ENCODE measurements at regions not wholly inside any gene's neighbourhood (a gene's known extent, or its start where the extent isn't known, plus 50 kb on each side); places are given as distances from the start of the nearest gene placed in this dataset.

DNA sequence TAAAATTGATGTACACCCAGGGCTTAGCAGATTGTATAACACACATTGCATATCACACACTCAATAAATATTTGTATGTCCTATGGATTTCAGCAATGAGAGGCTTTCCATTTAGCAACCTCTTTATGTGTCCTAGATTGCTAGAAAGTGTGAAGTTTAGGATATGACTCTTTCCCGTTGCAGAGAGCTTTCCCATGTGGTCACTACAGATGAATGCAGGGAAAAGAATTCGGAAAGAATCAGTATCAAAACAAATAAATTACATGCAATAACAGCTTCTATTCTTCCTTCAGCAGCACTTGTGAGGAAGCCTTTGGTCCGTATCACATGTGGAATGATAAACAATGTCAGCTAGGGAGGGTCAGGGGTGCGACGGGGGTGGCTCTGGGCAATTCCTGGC lies 870.1 kb downstream of the C6orf118 start:
- Histone ChIP-seq H3K36me3 (no peaks in the 10 kb centered on the region), H3K4me1 (no peaks in the 10 kb centered on the region), H3K9me3 (replicated peaks) (no peaks in the 10 kb centered on the region; the same call in none of the 2 replicates), H3K27me3 (no peaks in the 10 kb centered on the region), H3K27ac (no peak overlapping the region), H3K4me3 (no peak overlapping the region)
- DNase-seq = no peak

DNA sequence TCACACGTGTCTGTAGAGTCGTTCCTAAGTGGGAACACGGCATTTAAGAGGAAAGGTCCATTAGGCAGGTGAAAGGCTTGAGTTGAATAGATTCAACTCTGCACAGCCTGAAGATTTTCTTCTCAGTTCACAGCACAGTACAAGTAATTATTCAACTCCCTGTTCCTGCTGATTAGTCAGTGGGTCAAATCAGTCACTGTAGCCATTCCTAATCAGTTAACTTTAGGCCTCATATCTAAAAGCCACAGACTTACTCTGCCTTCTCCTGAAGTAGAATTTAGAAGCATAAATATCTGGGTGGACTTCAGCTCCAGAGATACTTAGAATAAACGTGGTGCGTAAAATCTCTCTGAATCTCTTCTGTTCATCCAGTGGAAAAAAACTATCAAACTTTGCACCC lies 872.4 kb downstream of the C6orf118 start:
- H3K36me3 ChIP-seq = no peaks in the 10 kb centered on the region
- no peak overlapping the region for H3K4me3 ChIP-seq
- no peaks in the 10 kb centered on the region for H3K4me1 ChIP-seq
- no peak for DNase-seq
- H3K27me3 ChIP-seq = no peaks in the 10 kb centered on the region
- no peak overlapping the region for H3K27ac ChIP-seq
- H3K9me3 ChIP-seq (replicated peaks) = no peaks in the 10 kb centered on the region; the same call in 1 of the 2 replicates

DNA sequence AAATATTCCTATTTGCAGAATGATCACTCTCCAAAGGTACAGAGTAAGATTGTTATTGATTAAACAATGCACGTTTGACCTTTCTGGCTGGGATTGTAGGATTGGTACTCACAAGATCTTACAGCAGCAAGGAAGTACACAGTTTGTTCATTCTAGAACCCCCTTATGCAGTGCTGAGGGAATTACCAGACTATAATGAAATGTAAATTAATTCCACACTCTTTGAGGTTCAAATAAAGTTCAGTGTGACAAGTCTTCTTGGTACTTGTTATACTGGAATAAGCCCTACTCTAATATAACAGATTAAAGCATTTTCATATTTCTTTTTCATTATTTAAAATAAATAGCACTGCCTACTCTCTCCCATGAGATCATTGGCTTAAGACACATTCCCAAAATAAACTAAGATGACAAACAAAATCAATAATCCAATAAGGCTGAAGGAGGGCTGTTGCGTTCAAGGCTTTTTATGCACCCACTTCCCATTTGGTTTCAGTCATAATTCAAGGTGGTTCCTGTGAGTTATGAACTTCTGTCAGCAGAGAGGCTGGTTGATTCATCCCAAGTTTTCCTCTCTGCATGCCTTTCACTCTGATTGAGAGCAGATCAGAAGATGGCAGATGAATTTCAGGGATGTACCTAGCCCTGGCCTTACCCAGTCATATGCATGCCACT lies 881.5 kb downstream of the C6orf118 start:
- H3K27me3 ChIP-seq = no peaks in the 10 kb centered on the region
- H3K36me3 ChIP-seq = no peaks in the 10 kb centered on the region

DNA sequence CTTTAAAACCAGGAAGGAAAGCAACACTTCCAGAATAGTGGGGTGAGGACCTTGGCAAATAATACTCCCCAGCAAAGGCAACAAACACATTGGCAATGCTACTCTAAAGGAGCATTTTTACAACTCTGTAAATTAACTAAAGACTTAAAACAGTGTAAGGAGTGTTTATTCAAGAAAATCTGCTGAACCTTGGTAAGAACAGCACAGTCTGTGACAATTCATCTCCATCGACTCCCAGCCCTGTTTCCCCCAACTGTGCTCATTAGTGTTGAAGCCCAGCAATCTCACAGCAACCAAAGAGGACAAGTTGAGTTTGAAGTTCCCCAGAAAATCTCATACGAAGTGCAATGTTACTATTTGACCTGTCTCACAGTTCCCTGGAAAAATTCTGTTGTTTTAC lies 884.9 kb downstream of the C6orf118 start:
- H3K27ac ChIP-seq = no peak overlapping the region
- H3K4me1 ChIP-seq = no peaks in the 10 kb centered on the region
- H3K36me3 ChIP-seq = no peaks in the 10 kb centered on the region
- no peaks in the 10 kb centered on the region for H3K27me3 ChIP-seq
- H3K4me3 ChIP-seq = no peak overlapping the region
- DNase-seq = no peak
- no peaks in the 10 kb centered on the region for H3K9me3 ChIP-seq (replicated peaks)

More for the DNA sequence above, 881.5 kb downstream of the C6orf118 start:
- H3K27ac ChIP-seq = no peak overlapping the region
- no peaks in the 10 kb centered on the region for H3K4me1 ChIP-seq
- DNase-seq = no peak
- no peak overlapping the region for H3K4me3 ChIP-seq
- H3K9me3 ChIP-seq (replicated peaks) = no peaks in the 10 kb centered on the region

DNA sequence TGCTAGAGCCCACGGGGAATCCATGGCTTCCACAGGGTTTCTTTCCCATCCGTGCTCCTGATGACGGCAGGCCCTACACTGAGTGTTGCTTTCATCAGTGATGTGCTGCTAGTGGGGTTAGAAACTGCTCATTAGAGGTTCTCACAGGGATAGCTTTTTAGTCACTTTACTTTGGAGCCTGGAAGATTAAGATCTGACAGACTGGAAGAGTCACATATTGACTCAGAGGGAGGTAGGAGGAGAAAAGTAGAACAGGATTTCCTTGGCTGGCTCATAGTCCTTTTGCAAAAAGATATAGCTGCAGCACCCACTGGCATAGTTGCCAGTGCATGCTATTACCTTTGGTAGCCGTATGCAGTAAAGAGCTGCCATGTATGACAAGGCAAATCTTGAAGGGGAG lies 890.3 kb downstream of the C6orf118 start:
- no peaks in the 10 kb centered on the region for H3K4me1 ChIP-seq
- H3K27ac ChIP-seq = no peak overlapping the region
- no peak overlapping the region for H3K4me3 ChIP-seq
- H3K9me3 ChIP-seq (replicated peaks) = no peaks in the 10 kb centered on the region
- H3K36me3 ChIP-seq = no peaks in the 10 kb centered on the region
- no peak for DNase-seq
- no peaks in the 10 kb centered on the region for H3K27me3 ChIP-seq

DNA sequence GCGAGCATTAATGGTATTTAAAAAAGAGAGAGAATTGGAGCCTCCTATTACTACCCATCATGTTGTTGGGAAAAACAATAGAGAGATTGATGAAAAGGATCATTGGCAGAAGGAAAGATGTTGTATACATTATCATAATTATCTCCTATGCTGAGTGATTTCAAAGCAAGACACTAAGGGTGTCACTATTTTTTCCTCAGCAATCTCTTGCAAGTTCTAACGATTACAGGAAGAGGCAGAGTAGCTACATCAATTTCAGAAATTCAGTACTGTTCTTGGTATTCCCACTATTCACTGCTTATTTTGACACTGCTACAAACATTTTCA lies 891.2 kb downstream of the C6orf118 start:
- no peaks in the 10 kb centered on the region for H3K4me1 ChIP-seq
- no peak for DNase-seq
- no peak overlapping the region for H3K4me3 ChIP-seq
- H3K27me3 ChIP-seq = no peaks in the 10 kb centered on the region
- H3K36me3 ChIP-seq = no peaks in the 10 kb centered on the region
- H3K27ac ChIP-seq = no peak overlapping the region
- no peaks in the 10 kb centered on the region for H3K9me3 ChIP-seq (replicated peaks)

DNA sequence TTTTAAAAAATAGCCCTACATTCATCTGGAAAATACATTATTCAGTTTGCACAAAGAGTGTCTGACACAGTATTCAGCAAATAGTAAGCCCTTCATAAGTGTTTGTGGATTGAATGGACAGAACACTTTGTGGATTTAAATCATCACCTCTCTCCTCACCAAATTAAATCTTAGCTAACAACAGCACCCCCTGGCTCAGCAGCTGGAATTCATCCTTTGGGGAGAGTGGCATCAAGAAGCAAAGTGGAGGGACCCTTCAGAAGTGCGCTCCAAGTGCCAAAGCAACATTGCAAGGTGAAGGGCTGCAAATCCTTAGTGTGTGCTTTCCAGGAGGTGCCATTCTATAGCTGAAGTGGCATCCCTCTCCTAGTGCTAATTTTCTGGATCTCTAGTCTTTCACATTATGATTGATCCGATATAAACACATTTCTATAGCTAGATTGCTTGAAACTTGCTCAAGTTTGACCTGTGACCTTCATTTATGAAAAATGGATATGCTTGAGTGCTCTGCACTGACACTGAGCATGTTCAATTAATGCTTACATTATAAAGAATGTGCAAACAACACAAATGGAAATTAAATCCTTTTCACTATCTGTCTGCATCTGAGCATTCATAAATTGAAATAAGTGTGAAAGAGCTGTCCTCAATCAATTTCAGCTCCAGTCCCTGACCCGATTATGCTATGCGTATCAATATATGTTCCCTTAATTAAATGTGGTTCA lies 891.7 kb downstream of the C6orf118 start:
- Histone ChIP-seq H3K4me1 (no peaks in the 10 kb centered on the region), H3K27me3 (no peaks in the 10 kb centered on the region), H3K9me3 (replicated peaks) (no peaks in the 10 kb centered on the region), H3K36me3 (no peaks in the 10 kb centered on the region), H3K4me3 (no peak overlapping the region), H3K27ac (no peak overlapping the region)
- DNase-seq = no peak

DNA sequence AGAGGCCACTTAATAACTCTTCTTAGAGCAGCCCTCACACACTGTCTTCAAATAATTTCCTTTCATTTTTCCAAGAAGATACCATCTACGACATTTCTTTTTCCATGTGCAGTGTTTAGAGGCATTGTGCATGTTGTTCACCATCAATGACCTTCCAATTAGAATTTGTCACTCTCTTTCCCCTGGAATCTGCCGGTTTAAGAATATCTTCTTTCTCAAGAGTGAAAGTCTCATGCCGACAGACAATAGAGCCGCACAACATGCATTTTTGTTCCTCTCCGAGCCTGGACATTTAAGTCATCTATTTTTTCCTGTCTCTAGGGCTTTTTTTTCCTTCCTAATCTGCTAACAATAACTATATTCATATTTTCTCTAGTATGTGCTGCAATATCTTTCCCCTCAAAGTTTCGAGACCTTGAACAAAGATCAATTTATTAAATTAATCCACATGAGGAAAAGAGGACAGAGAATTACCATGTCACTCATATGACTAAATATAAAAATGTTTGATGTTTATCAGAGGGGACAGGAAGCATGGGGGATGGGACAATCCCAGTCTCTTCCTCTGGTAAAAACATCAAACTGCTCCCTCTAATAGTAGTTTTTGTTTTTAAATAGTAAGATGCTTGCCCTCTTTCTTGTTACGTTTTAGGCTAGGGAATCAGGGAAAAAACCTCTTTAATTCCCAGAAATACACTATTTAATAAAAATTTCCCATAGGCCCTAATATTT lies 893.4 kb downstream of the C6orf118 start:
- no peaks in the 10 kb centered on the region for H3K36me3 ChIP-seq
- DNase-seq = no peak
- no peaks in the 10 kb centered on the region for H3K4me1 ChIP-seq
- H3K4me3 ChIP-seq = no peak overlapping the region
- H3K27ac ChIP-seq = no peak overlapping the region
- H3K27me3 ChIP-seq = no peaks in the 10 kb centered on the region
- H3K9me3 ChIP-seq (replicated peaks) = no peaks in the 10 kb centered on the region

DNA sequence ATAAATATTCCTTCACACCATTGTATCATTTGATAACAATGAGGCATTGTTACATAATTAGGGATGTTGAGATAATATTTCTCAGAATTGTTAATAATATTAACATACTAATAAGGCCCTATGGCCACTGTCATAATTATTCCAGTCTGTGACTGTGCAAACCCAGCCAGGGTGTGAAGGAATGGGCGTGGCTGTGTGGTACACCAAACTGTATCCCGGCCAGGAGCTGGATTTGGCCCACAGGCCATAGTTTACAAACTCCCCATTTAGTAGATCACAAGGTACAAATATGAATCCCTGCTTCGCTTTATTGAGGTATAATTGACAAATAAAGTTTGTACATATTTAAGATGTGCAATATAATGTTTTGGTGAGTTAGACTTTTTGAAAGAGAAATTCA lies 894.7 kb downstream of the C6orf118 start:
- no peaks in the 10 kb centered on the region for H3K27me3 ChIP-seq
- no peaks in the 10 kb centered on the region for H3K36me3 ChIP-seq
- H3K4me1 ChIP-seq = no peaks in the 10 kb centered on the region
- H3K4me3 ChIP-seq = no peak overlapping the region
- no peak overlapping the region for H3K27ac ChIP-seq
- H3K9me3 ChIP-seq (replicated peaks) = no peaks in the 10 kb centered on the region
- DNase-seq = no peak

DNA sequence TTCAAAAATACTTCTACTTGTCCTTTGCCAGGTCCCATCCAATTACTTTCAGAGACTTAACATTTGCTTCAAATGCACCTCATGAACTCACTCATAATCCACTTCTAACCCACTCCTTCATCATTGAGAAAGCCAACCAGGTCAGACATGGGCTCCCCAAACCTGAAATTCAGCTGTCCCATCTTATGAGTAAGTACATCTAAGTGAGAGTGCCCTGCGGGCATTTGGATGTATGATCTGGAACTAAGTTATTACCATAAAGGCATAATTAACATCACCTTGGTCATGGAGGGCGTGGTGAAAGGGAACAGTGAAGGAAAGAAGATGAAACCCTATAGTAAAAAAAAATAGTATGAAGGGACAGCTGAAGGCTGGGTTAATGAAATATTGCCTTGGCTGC lies 896.8 kb downstream of the C6orf118 start:
- no peak overlapping the region for H3K4me3 ChIP-seq
- no peaks in the 10 kb centered on the region for H3K36me3 ChIP-seq
- no peak overlapping the region for H3K27ac ChIP-seq
- H3K4me1 ChIP-seq = no peaks in the 10 kb centered on the region
- no peaks in the 10 kb centered on the region for H3K9me3 ChIP-seq (replicated peaks)
- H3K27me3 ChIP-seq = no peaks in the 10 kb centered on the region
- DNase-seq = no peak

DNA sequence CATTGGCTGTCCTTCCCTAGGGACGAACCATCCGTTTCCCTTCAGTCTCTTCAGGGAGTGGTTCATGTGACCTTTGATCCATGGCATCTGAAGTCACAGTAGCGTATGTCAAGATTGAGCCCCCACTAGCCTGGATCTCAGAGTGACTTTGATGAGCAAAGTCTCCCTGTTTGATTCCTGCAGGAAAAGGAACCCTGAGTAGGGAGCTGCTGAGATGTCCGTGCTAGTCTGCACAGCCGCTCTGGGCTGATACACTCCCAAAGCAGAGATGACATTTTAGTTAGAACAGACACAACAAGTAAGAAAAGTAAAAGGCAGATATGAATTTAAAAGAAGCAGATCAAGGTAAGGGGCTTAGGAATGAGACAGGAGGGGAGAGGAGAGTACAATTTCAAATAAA lies 899.4 kb downstream of the C6orf118 start:
- no peaks in the 10 kb centered on the region for H3K27me3 ChIP-seq
- no peaks in the 10 kb centered on the region for H3K4me1 ChIP-seq
- no peak for DNase-seq
- H3K9me3 ChIP-seq (replicated peaks) = no peaks in the 10 kb centered on the region
- H3K4me3 ChIP-seq = no peak overlapping the region
- no peaks in the 10 kb centered on the region for H3K36me3 ChIP-seq
- H3K27ac ChIP-seq = no peak overlapping the region

DNA sequence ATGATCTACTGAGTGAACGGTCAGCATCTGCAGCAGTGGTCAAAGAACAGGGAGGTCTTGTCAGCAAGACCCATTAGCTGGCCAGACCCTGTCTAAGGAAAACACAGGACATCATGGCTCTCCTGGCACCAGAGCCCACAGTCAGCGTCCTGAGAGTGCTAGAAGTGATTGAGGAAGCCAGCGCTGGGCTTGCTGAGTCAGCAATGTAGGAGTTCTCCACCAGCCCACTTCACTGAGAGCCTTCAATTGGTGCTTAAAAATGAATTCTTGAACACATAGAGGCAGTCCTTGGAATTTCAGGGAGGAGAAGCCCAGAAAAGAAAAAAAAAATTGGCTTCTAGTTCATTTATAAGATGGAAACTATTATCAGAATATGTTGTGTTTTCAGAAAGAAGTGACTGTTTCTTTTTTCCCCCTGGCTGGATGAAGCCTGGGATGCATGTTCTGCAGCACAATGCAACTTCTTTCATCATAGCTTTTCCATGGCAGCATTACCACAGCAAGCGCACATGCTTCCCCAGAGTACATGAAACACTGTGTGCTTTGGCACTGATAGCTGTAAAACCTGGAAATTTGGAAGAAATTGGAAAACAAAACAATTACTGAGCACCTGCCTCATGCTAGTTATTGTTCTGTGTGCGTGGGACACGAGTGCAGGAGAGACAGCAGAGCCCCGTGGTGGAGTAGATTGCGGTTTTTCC lies 899.9 kb downstream of the C6orf118 start:
- Histone ChIP-seq H3K36me3 (no peaks in the 10 kb centered on the region), H3K4me3 (no peak overlapping the region), H3K27me3 (no peaks in the 10 kb centered on the region), H3K4me1 (no peaks in the 10 kb centered on the region), H3K9me3 (replicated peaks) (no peaks in the 10 kb centered on the region), H3K27ac (no peak overlapping the region)
- DNase-seq = no peak

DNA sequence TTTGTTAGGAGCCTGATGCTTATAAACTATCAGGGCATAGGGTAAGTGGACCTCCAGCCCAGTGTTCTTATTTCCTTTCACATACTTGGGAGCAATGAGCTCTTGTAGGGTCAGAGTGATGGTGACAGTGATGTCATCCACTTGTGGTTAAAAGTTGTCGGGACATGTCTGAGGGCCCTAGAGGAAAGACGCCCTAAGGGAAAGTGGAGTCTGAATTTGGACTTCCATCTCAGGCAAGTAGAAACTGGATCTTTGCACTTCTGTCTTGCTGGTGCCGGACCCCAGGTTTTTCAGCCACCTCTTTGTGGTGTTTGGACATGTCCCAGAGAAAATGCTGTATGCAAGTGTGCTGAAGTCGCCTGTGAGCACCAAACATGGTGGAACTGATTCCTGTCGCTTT lies 900.5 kb downstream of the C6orf118 start:
- Histone ChIP-seq H3K27ac (no peak overlapping the region), H3K36me3 (no peaks in the 10 kb centered on the region), H3K27me3 (no peaks in the 10 kb centered on the region), H3K4me3 (no peak overlapping the region), H3K9me3 (replicated peaks) (no peaks in the 10 kb centered on the region), H3K4me1 (no peaks in the 10 kb centered on the region)
- no peak for DNase-seq

DNA sequence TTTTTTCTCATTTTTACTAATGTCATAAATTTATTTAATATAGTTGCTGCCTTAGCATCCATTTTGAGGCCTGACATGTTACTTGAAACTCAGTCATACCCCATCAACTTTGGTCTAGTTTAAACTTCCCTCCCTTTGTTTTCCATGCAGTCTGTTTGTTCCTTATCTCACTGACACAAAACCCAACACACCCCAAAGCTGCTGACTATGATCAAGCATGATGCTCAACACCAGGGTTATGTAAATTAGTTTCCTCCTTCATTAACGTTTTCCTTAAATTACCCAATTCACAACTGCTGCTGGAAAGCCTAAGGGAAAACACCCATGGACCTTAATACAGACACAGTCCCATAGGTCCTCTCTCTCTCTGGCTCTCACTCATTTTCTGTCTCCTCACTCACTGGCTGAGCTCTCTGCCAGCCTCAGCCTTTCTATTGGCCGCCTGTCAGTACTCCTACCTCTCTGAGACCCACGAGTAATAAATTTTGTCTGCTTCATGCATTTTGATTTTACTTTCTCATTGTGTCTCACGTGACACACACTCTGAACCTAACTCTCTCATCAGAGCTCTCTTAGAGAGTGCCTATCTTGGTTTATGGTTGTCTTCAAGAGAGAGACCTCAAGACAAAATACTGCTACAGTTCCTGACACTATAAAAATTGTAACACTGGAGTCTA lies 904.5 kb downstream of the C6orf118 start:
- Histone ChIP-seq H3K4me1 (no peaks in the 10 kb centered on the region), H3K4me3 (no peak overlapping the region), H3K27ac (no peak overlapping the region), H3K36me3 (no peaks in the 10 kb centered on the region), H3K27me3 (no peaks in the 10 kb centered on the region), H3K9me3 (replicated peaks) (no peaks in the 10 kb centered on the region)
- DNase-seq = no peak
